ENCODE measurements at regions not wholly inside any gene's neighbourhood (a gene's known extent, or its start where the extent isn't known, plus 50 kb on each side); places are given as distances from the start of the nearest gene placed in this dataset.

- no peaks in the 10 kb centered on the region for H3K9me3 ChIP-seq (replicated peaks; ENCODE audit: control insufficient read depth, insufficient read depth, low read length)
- H3K27ac ChIP-seq (ENCODE audit: insufficient read depth, low read depth, low read length), result no peak overlapping the region
- no peaks in the 10 kb centered on the region for H4K20me1 ChIP-seq (replicated peaks; ENCODE audit: control insufficient read depth, extremely low read depth, insufficient read depth, low read length)
- H3K27me3 ChIP-seq (ENCODE audit: control insufficient read depth in 2 of 2, insufficient read depth in 2 of 2, low read length in 2 of 2), result no peaks in the 10 kb centered on the region
- ChIA-PET POLR2A (no interaction called here), CTCF (no interaction called here)
- no peak overlapping the region for H3K4me3 ChIP-seq (replicated peaks in 1 of 3; ENCODE audit: insufficient read depth in 1 of 3, low read depth in 1 of 3, low read length in 3 of 3)
- FAIRE-seq (no peak), DNase-seq (ENCODE audit: low read depth, low spot score) (no peak)
- H3K79me2 ChIP-seq (ENCODE audit: control insufficient read depth, insufficient read depth, low read length), result no peaks in the 10 kb centered on the region
- no peak overlapping the region for H3K9ac ChIP-seq (replicated peaks; ENCODE audit: extremely low read depth, insufficient read depth, low read length)
- TF ChIP-seq POLR2A (IDR thresholded peaks at IDR 0.05; ENCODE audit: low read depth, low read length) (no peak), CTCF (IDR thresholded peaks at IDR 0.05; ENCODE audit: extremely low read depth in 1 of 2, insufficient read depth in 1 of 2, low read depth in 1 of 2, low read length in 2 of 2) (no peak), FOS (IDR thresholded peaks at IDR 0.05; ENCODE audit: borderline replicate concordance, insufficient read depth, low read length) (no peak), GATA2 (IDR thresholded peaks at IDR 0.05; ENCODE audit: insufficient read depth, insufficient read length, low read depth, low read length) (no peak), EZH2 (IDR thresholded peaks at IDR 0.05; ENCODE audit: borderline replicate concordance, low read depth, low read length, severe bottlenecking) (no peak), JUN (IDR thresholded peaks at IDR 0.05; ENCODE audit: borderline replicate concordance, insufficient read depth, insufficient read length, low read depth) (no peak), MAX (IDR thresholded peaks at IDR 0.05; ENCODE audit: insufficient read depth, insufficient read length) (no peak)
- intact Hi-C loops (cut with micrococcal nuclease) (no loop called here), dilution Hi-C loops (cut with MboI; ENCODE audit: extremely low pct_ligation_motif_present, low sequenced_read_pairs) (no loop called here)
- no peaks in the 10 kb centered on the region for H3K36me3 ChIP-seq (ENCODE audit: control insufficient read depth in 2 of 2, extremely low read depth in 1 of 2, insufficient read depth in 2 of 2, low read length in 2 of 2)
- H3K9me1 ChIP-seq (replicated peaks; ENCODE audit: control insufficient read depth, extremely low read depth, insufficient read depth, low read length), result no peaks in the 10 kb centered on the region
- no TSS peak for BruUV-seq (replicated peaks)
- no peaks in the 10 kb centered on the region for H3K4me1 ChIP-seq (ENCODE audit: control insufficient read depth, extremely low read depth, insufficient read depth, low read length)
- no peak overlapping the region for H2AFZ ChIP-seq (ENCODE audit: low read depth, low read length)
- H3K4me2 ChIP-seq (ENCODE audit: insufficient read depth, low read length), result no peak overlapping the region
Observed at GRCh38 chr4:127469542-127469941, 163.2 kb upstream of the INTU start.
